Smooth muscle cell (in vitro differentiated cells): ENCODE measurements at regions not wholly inside any gene's neighbourhood (a gene's known extent, or its start where the extent isn't known, plus 50 kb on each side); places are given as distances from the start of the nearest gene placed in this dataset.

ENCODE experiments used
- DNase-seq: peaks from one replicate; lab custom pipeline; 2025; ENCODE audit not compliant: unreplicated experiment; lab: John Stamatoyannopoulos, UW
- H2AFZ ChIP-seq: fragments of 200-600 bp; sonication (generic); 2 replicates; pipeline ENCODE4 v1.6.0; 2016; ENCODE audit warnings: antibody characterized with exemption, low read depth, mild to moderate bottlenecking
- H3F3A ChIP-seq: fragments of 200-600 bp; sonication (generic); 2 replicates; pipeline ENCODE4 v1.6.0; 2017; ENCODE audit warnings: antibody characterized with exemption, low read depth
- H3K27ac ChIP-seq: fragments of 200-600 bp; sonication (generic); 2 replicates; pipeline ENCODE4 v1.5.1; 2016; ENCODE audit warnings: low read depth, mild to moderate bottlenecking
- H3K27me3 ChIP-seq: fragments of 200-600 bp; sonication (generic); 2 replicates; pipeline ENCODE4 v1.6.1; 2016; ENCODE audit warnings: low read depth, mild to moderate bottlenecking
- H3K36me3 ChIP-seq: fragments of 200-600 bp; sonication (generic); 2 replicates; pipeline ENCODE4 v1.5.1; 2016; ENCODE audit warnings: low read depth
- H3K4me1 ChIP-seq: fragments of 200-600 bp; sonication (generic); 2 replicates; pipeline ENCODE4 v1.5.1; 2016; ENCODE audit warnings: low read depth
- H3K4me2 ChIP-seq: fragments of 200-600 bp; sonication (generic); 2 replicates; pipeline ENCODE4 v1.6.0; 2016; ENCODE audit warnings: mild to moderate bottlenecking
- H3K4me3 ChIP-seq: fragments of 200-600 bp; sonication (generic); 2 replicates; pipeline ENCODE4 v1.5.1; 2016; ENCODE audit warnings: mild to moderate bottlenecking
- H3K79me2 ChIP-seq: fragments of 200-600 bp; sonication (generic); 2 replicates; pipeline ENCODE4 v1.6.0; 2016; ENCODE audit warnings: low read depth, mild to moderate bottlenecking
- H3K9ac ChIP-seq: fragments of 200-600 bp; sonication (generic); 2 replicates; pipeline ENCODE4 v1.6.0; 2016; ENCODE audit warnings: low read depth
- H3K9me3 ChIP-seq: fragments of 200-600 bp; sonication (generic); replicated peaks from 2 replicates; pipeline ENCODE4 v1.5.1; 2016; ENCODE audit warnings: low read depth
- H4K20me1 ChIP-seq: fragments of 200-600 bp; sonication (generic); 2 replicates; pipeline ENCODE4 v1.6.0; 2016; ENCODE audit warnings: low read depth
- CTCF ChIP-seq: fragments of 200-600 bp; sonication (generic); IDR thresholded peaks from 2 replicates; pipeline ENCODE4 v1.5.1; 2017; ENCODE audit warnings: borderline replicate concordance, mild to moderate bottlenecking, antibody characterized with exemption; ENCODE audit not compliant: insufficient read depth, poor library complexity, severe bottlenecking
- whole genome bisulfite sequencing: methylation state at CpG from one replicate; pipeline ENCODE4 v1.1.7; 2016; ENCODE audit warnings: low lambda C conversion rate; 5-methylcytosine and 5-hydroxymethylcytosine counted together

GRCh38 chr2:220452561-220452960 is 825.1 kb downstream of the SLC4A3 start:
- Histone ChIP-seq H3K4me2 (no peak overlapping the region), H3F3A (no peaks in the 10 kb centered on the region), H3K27ac (no peak overlapping the region), H3K9ac (no peak overlapping the region), H3K4me1 (no peaks in the 10 kb centered on the region), H3K27me3 (no peaks in the 10 kb centered on the region), H3K36me3 (no peaks in the 10 kb centered on the region), H3K79me2 (no peaks in the 10 kb centered on the region), H2AFZ (no peak overlapping the region), H3K4me3 (no peak overlapping the region), H3K9me3 (no peaks in the 10 kb centered on the region), H4K20me1 (no peaks in the 10 kb centered on the region)
- DNase-seq, result no peak
- no peak for TF ChIP-seq CTCF
- 90% methylated on average over 2 of the region's 2 CpGs for WGBS

GRCh38 chr2:220455351-220455990 is 828.0 kb downstream of the SLC4A3 start:
- no peak overlapping the region for H3K4me2 ChIP-seq
- no peak overlapping the region for H2AFZ ChIP-seq

DNA sequence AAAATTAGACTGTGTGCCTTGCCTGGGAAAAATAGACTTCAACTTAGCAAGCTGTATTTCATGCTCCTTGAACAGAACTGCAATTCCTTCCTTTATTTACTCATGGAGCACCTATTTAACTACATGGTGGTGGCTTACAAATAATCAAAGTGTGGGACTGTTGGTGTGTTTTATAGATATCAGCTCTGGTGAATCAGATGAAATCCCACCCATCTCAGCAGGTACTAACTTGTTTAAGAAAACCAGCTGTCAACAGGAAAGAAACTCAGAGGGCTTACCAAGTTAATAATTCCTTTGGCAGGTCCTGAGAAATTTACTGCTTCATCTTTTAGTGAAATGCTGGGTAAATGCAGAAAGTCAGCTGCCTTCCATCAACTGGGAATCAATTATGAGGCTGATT is 830.6 kb downstream of the SLC4A3 start:
- no peak overlapping the region for H3K9ac ChIP-seq
- H3K4me1 ChIP-seq, result no peaks in the 10 kb centered on the region
- no peak overlapping the region for H2AFZ ChIP-seq
- no peaks in the 10 kb centered on the region for H3K79me2 ChIP-seq
- H3K27ac ChIP-seq, result no peak overlapping the region
- H3K36me3 ChIP-seq, result no peaks in the 10 kb centered on the region
- no peaks in the 10 kb centered on the region for H4K20me1 ChIP-seq
- H3K27me3 ChIP-seq, result no peaks in the 10 kb centered on the region
- DNase-seq, result no peak
- no peaks in the 10 kb centered on the region for H3K9me3 ChIP-seq
- no peak overlapping the region for H3K4me3 ChIP-seq
- no peak overlapping the region for H3K4me2 ChIP-seq
- no peaks in the 10 kb centered on the region for H3F3A ChIP-seq
- TF ChIP-seq CTCF, result no peak

More at GRCh38 chr2:220455351-220455990, 828.0 kb downstream of the SLC4A3 start:
- Histone ChIP-seq H3K79me2 (no peaks in the 10 kb centered on the region), H3K4me1 (no peaks in the 10 kb centered on the region), H3F3A (no peaks in the 10 kb centered on the region), H4K20me1 (no peaks in the 10 kb centered on the region), H3K27ac (no peak overlapping the region), H3K4me3 (no peak overlapping the region), H3K36me3 (no peaks in the 10 kb centered on the region), H3K9ac (no peak overlapping the region), H3K9me3 (no peaks in the 10 kb centered on the region), H3K27me3 (no peaks in the 10 kb centered on the region)
- no peak for DNase-seq
- TF ChIP-seq CTCF, result no peak
- WGBS, result 66% methylated on average over 3 of the region's 3 CpGs
